Keratinocyte (primary cell): ENCODE measurements at regions not wholly inside any gene's neighbourhood (a gene's known extent, or its start where the extent isn't known, plus 50 kb on each side); places are given as distances from the start of the nearest gene placed in this dataset.

Experiments
- EZH2 ChIP-seq: IDR thresholded peaks from one replicate; pipeline ENCODE4 v1.6.1; 2012; ENCODE audit warnings: inconsistent platforms, mild to moderate bottlenecking, low read length, moderate library complexity
- TF ChIP-seq, protein P1 (sequence below), 3 experiments: IDR thresholded peaks in 1 of 3; conservative IDR thresholded peaks in 1 of 3; optimal IDR thresholded peaks in 1 of 3; 2 replicates in 2 of 3; 3 replicates in 1 of 3; pipeline versions ENCODE3 to v1.5.1; 2011; ENCODE audit warnings: low read length in 3 of 3, mild to moderate bottlenecking in 3 of 3, moderate library complexity in 2 of 3, control low read depth in 1 of 3, inconsistent platforms in 1 of 3; ENCODE audit not compliant: insufficient read depth in 2 of 3; ENCODE audit errors: extremely low read depth in 1 of 3

DNA sequence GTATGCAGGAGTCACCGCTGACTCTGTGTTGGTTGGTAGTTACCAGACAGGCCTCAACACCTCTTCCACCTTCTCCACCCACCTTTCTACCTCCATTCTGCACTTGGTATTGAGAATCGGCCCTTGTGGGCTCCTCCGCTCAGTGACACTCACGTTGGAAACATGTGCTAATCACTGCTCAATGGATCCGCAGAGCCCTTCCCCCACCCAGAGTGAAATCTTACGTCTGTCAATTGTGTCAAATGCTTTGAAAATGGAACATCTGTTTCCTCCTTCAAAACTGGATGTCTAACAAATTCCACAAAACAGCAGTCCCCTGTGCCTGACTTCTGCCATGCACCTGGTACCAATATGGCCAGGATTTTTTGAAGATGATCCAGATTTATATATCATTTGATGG lies 65.5 kb upstream of the NRIP1 start:
- TF ChIP-seq, protein P1, sequence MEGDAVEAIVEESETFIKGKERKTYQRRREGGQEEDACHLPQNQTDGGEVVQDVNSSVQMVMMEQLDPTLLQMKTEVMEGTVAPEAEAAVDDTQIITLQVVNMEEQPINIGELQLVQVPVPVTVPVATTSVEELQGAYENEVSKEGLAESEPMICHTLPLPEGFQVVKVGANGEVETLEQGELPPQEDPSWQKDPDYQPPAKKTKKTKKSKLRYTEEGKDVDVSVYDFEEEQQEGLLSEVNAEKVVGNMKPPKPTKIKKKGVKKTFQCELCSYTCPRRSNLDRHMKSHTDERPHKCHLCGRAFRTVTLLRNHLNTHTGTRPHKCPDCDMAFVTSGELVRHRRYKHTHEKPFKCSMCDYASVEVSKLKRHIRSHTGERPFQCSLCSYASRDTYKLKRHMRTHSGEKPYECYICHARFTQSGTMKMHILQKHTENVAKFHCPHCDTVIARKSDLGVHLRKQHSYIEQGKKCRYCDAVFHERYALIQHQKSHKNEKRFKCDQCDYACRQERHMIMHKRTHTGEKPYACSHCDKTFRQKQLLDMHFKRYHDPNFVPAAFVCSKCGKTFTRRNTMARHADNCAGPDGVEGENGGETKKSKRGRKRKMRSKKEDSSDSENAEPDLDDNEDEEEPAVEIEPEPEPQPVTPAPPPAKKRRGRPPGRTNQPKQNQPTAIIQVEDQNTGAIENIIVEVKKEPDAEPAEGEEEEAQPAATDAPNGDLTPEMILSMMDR (optimal IDR thresholded peaks at IDR 0.05 in 1 of 3, IDR thresholded peaks at IDR 0.05 in 1 of 3, conservative IDR thresholded peaks at IDR 0.05 in 1 of 3; ENCODE audit: extremely low read depth in 1 of 3, insufficient read depth in 2 of 3, low read length in 3 of 3), result no peak
- TF ChIP-seq EZH2, result no peak
